ENCODE measurements at regions not wholly inside any gene's neighbourhood (a gene's known extent, or its start where the extent isn't known, plus 50 kb on each side); places are given as distances from the start of the nearest gene placed in this dataset.

GRCh38 chr4:34814266-34814665 lies 1430.0 kb downstream of the ARAP2 start:
- TF ChIP-seq CTCF (IDR thresholded peaks at IDR 0.05): no peak
- no peak for TF ChIP-seq POLR2A (IDR thresholded peaks at IDR 0.05)

Measured in right lobe of liver (tissue), 4 donors.